Colon (tissue), 2 donors: ENCODE measurements at regions not wholly inside any gene's neighbourhood (a gene's known extent, or its start where the extent isn't known, plus 50 kb on each side); places are given as distances from the start of the nearest gene placed in this dataset.
"Not testable (repeated sequence)": the region's sequence is repeated elsewhere in the genome, so short reads cannot be mapped to it uniquely, and the experiment has no call there.

Experiments
- FAIRE-seq: peaks from 2 replicates; lab custom pipeline; 2012; peaks lifted over from hg19 to GRCh38; lab: Jason Lieb, UNC
- donor health status: control.
- donor health status: control.

DNA sequence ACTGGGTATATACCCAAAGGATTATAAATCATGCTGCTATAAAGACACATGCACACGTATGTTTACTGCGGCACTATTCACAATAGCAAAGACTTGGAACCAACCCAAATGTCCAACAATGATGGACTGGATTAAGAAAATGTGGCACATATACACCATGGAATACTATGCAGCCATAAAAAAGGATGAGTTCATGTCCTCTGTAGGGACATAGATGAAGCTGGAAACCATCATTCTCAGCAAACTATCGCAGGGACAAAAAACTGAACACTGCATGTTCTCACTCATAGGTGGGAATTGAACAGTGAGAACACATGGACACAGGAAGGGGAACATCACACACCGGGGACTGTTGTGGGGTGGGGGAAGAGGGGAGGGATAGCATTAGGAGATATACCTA, 1211.0 kb downstream of the FSCB start:
- not testable (repeated sequence) for FAIRE-seq

DNA sequence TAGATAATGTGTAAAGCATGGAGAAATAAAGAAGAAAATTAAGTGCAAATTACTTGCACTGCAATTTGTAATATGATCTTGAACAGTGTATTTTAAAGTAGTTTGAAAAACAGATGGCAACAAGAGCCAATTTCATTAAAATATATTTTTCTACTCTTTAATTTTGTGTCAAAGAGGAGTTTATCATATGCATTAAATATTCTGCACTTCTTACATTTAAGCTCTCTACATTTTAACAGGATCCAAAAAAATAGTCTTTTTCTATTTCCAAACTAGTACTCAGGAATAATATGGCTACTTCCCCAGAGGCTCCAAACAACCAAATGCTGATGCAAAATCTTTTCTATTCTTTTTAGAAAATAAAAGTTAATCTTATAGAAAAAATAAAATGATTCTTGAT, 1221.5 kb downstream of the FSCB start:
- FAIRE-seq = no peak

DNA sequence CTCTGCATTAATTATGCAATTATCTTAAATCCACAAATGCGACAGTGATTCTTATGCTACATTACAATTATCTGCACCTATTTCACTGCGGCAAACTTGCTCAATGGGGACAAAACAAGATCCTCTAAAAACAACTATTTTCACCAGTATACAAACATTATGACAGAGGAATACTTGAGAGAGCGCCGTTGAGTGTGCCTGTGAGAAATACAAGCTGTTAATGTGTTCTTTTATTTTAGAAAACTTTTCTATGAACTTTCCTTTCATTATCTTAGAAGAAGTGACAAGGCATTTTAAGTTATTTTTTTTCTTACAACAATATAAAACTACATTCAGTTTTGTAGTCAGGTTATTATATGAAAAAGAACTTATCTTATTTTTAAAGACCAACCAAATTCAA, 1247.0 kb downstream of the FSCB start:
- no peak for FAIRE-seq

DNA sequence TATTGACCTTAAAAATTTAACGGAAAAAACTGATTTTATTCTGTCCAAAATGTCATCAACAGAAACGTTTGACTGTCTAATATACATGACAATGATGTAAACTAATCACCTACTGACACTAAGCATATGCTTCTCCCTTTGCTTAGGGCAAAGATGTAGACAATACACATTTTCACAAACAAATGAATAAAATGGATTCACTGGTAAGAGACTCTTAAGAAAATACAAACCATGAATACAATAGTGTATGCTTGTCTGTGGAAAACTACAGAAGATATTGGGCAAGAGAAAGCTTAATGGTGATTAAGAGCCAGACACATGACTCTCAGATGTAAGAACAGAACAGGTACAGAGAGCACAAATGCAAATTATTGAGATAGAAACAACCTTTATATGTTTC, 1248.7 kb downstream of the FSCB start:
- no peak for FAIRE-seq

DNA sequence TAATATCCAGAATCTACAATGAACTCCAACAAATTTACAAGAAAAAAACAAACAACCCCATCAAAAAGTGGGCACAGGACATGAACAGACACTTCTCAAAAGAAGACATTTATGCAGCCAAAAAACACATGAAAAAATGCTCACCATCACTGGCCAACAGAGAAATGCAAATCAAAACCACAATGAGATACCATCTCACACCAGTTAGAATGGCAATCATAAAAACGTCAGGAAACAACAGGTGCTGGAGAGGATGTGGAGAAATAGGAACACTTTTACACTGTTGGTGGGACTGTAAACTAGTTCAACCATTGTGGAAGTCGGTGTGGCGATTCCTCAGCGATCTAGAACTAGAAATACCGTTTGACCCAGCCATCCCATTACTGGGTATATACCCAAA, 1250.1 kb downstream of the FSCB start:
- not testable (repeated sequence) for FAIRE-seq

DNA sequence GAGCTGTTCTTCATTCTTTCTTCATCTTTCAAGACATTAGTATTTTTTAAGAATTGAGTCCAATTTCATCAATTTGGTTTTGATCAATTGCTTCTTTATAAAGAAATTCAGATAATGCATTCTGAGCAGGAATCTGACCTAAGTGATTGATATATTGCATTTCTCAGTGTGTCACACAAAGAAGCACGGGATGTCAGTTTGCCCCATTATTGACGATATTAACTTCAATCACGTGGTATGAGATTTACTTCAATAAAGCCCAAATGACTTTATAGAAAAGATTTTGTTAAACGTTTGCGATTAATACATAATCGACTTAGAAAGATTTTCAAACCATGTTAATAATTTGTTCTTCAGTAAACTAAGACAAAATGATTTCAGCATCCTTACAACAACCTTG, 1254.2 kb downstream of the FSCB start:
- FAIRE-seq = no peak

DNA sequence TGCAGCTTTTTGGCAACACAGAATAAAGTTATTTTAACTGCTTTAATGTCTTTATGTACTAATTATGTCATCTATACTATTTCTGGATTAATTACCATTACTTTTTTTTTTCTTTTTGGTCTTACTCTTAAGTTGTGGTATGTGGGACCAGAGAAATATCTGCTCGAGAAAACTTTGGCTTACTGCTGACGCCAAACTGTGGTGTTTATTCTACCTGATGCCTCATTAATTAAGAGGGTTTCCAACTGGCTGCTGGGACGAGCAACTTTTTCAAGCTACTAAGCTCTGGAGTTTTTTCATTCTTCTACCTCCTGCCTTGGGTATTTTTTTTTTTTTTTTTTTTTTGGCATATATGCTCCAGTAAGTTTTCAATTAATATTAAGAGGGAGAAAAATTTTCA, 1257.5 kb downstream of the FSCB start:
- FAIRE-seq = no peak

DNA sequence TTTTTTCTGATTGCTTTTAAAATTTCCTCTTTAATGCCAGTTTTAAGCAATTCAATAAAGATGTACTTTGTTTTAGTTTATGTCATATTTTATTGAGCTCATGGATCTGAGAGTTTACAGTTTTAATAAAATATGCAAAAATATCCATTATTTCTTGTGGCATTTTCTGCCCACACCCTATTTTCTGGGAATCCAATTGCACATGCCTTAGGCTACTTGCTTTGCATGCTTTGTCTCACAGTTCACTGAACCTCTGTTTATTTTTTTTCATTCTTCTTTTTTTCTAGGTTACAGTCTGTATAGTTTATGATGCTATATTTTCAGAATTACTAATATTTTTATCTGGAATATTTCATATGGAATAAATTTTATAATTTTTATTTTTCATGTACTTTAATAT, 1258.0 kb downstream of the FSCB start:
- FAIRE-seq = no peak

DNA sequence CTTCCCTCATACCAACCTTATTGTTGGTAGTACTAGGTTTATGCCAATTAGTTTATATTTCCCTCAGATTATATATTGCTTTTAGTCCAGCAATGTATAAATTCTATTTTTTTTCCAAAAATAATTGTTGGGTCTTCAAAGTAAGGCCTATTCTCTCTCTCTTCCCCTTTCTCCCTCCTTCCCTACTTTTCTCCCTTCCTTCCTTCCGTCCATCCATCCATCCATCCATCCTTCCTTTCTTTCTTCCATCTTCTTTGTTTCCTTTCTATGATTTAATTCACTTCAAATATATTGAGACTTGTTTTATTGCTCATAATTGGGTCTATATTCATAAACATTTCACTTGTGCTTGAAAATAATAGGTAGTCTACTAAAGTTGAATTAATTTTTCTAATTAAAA, 1259.2 kb downstream of the FSCB start:
- FAIRE-seq = no peak

DNA sequence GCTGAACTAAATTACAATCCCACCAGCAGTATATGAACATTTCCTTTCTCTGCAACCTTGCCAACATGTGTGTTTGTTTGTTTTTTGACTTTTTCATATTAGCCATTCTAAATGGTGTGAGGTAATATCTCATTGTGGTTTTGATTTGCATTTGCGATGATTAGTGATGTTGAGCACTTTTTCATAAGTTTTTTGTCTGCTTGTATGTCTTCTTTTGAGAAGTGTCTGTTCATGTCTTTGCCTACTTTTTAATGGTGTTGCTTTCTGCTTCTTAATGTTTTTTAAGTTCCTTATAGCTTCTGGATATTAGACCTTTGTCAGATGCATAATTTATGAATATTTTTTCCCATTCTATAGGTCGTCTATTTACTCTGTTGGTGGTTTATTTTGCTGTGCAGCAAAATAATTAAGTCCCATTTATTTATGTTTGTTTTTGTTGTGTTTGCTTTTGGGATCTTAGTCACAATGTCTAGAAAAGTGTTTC, 1262.9 kb downstream of the FSCB start:
- no peak for FAIRE-seq

DNA sequence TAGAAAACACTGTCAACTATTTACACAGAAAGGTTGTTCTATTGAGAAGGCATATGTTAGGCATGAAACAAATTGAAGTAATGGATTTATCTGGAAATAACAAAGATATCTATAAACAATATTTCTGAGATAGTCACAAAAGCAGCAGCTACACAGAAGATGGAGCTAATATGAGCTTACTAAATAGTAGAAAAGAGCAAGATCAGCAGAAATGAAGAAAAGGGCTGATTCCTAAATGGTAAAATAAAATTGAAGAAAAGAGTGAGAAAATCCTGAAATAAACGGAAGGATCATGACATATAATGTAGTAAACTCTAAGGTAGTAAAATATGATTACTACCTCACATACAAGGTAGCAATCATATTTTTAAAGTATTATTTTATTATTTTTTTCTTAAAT, 1263.9 kb downstream of the FSCB start:
- no peak for FAIRE-seq

DNA sequence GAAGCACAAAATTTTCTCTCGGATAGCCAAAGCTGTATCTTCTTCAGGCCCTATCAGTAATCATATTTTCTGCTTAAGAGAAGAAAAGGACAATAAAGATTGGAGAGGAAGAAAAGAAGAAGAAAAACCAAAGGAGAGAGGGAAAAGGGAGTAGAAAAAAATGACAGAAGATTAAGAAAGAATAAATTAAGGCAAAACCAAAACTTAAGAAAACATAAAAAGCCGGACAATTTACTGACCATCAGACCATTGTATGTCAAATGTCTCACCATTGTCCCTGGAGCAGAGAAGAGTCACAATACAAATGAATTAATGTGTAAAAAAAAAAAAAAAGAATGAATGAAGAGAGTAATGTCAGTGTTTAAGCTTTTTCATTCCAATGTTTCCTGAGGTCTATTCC, 1274.8 kb downstream of the FSCB start:
- FAIRE-seq = no peak

DNA sequence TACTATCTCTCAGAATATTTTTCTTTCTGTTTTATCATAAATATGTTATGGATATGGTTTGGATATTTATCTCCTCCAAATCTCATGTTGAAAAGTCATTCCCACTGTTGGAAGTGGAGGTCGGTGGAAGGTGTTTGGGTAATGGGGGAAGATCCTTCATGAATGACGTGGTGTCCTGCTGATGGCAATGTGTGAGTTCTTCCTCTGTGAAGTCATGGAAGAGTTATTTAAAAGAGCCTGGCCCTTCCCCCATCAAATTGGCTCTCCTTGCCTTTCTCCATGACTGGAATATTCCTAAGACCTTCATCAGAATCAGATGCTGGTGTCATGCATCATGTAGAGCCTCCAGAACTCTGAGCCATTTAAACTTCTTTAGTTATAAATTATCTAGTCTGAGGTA, 1291.6 kb downstream of the FSCB start:
- no peak for FAIRE-seq

DNA sequence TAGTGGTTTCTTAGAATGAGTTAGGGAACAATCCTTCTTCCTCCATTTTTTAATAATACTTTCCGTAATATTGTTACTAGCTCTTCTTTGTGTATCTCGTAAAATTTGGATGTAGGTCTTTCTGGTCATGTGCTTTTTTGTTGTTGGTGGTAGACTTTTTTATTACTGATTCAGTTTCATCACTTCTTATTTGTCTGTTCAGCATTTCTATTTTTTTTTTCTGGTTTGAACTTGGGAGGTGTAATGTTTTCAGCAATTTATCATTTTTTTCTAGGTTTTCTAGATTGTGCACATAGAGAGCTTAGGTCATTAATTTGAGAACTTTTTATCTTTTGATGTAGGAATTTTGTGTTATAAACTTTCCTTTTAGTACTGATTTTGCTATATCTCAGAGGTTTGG, 1299.9 kb downstream of the FSCB start:
- FAIRE-seq = no peak

DNA sequence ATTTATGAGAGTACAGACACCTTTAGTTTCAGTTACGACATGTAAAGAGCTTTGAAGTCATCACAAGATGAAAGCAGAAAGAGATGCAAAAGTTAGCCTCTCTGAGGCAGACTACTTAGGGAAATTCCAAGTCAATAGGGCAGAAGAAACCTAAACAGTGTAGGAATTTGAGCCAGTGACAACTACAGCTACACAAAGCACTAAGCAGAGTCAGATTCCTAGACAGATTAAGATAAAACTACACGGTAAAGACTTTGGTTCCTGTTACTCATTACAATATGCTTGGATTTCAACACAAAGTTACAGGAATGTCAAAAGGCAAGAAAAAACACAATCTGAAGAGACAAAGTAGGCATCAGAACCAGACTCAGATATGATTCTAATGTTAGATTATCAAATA, 1302.3 kb downstream of the FSCB start:
- FAIRE-seq = no peak

DNA sequence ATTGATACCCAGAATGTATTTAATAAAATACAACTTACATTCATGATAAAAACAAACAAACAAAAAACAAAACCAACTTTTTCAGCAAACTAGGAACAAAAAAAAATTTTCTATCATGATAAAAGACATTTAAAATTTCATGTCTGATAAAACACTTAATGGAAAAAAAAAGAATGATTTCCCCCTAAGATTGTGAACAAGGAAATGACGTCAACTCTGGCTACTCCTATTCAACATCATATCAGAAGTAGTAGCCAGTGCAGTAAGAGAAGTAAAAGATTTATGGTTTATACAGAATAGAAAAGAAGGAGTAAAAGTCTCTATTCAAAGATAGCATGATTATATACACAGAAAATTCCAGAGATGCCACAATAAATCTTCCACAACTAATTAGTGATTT, 1306.6 kb downstream of the FSCB start:
- no peak for FAIRE-seq

DNA sequence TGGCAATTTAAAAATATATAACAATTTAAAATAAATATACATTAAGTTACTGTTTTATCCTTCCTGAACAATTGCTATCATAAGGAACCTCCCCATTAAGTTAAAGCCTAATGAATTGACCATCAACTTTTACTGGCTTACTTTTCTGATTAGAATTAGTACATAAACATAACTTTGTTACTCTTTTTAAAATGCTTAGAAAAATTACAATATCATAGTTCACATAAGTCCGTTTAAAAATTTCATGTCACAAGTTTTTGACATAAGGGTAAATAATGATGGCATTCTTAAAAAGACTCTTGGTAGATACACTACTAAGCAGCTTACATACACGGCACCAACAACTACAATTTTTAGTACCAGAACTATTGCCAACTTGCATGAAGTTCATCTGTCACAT, 1308.6 kb downstream of the FSCB start:
- no peak for FAIRE-seq

DNA sequence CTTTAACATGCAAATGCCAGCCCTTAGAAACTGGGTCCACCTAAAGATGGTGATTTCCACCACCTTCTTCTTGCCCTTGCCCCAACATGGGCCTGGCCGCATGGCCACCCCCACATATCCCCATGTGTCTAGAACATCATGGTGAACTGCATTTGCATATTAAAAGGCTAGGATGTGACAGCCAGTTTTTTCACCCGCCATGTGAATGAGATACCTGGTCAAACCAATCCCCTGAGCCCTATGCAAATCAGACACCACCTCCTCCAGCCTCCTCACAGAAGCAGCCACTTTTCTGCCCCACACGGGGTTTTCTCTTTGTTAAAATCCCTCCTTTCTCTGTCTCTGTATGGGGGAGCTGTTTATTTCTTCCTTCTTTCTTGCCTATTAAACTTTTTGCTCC, 1322.5 kb downstream of the FSCB start:
- no peak for FAIRE-seq

DNA sequence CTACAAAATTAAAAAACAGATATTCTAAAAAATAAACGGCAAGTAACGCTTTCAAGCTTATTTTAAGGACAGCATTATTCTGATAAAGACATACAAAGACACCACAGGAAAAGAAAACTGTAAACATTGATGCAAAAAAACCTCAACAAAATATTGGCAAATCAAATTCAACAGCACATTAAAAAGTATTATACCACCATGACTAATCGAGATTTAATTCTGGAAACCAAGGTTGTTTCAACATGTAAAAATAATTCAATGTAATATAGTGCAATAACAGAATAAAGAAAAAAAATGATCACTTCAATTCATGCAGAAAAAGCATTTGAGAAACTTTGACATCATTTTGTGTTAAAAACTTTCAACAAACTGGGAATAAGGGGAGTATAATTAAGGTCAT, 1323.2 kb downstream of the FSCB start:
- FAIRE-seq = no peak

DNA sequence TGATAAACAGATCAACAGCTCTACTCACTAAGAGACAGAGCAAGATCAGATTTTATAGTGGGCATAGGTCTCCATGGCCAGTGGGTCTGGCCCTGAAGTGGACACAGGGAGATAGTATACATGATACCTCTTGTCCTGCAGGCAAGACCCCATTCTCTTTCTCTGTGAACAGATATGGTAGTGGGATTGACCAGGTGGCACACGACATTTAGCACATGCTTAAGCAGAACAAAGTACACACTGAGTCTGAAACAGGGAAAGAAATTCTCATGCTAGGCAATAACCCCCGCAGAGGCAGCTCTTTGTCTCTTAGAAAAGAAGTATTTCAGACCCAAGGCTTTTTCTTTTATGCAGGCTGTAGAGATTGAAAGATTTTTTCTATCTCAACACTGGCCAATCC, 1331.2 kb downstream of the FSCB start:
- no peak for FAIRE-seq

DNA sequence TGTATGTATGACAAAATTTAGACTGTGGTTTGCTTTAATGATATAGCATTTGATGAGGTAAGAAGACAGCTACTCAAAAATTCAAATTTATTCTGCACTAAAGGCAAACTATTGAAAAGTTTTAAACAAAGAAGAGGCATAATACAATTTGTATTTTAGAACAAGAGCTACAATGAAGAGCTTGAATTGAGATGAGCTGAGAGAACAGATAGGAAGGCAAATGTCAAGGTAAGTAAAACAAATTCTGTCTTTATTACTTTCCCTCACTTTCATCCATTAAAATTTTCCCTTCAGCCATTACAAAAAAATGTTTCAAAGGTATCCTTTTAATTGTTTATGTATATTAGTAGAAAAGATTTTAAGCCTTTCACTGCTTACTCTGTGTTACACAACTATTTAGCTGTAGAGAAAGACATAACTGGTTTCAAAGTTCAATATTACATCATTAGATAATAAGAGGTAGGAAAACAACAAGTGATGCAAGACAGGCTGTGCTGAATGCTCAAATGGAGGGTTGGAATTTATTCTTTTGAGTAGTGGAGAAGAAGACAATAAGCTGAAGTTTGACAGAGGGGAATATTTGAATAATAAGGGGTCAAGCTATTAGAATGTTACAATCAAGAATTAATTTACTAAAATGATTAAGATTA, 1334.1 kb downstream of the FSCB start:
- no peak for FAIRE-seq

DNA sequence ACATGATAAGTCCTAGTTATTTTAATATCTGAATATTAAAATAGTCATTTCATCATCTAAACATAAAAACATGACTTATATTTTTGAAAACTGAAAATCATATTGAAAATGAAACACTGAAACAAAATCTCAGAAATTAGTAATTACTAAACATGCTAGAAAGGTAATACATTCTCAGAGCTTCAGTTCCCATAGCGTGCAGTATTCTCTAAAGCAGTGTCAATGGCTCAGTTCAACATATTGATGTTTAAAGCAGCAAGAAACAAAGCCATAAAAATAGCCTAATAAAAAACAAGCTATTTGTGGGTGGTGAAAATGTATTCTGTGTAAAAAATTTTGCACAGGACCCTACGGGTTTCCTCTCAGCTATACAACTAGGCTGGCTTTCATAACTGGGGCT, 1337.4 kb downstream of the FSCB start:
- no peak for FAIRE-seq

DNA sequence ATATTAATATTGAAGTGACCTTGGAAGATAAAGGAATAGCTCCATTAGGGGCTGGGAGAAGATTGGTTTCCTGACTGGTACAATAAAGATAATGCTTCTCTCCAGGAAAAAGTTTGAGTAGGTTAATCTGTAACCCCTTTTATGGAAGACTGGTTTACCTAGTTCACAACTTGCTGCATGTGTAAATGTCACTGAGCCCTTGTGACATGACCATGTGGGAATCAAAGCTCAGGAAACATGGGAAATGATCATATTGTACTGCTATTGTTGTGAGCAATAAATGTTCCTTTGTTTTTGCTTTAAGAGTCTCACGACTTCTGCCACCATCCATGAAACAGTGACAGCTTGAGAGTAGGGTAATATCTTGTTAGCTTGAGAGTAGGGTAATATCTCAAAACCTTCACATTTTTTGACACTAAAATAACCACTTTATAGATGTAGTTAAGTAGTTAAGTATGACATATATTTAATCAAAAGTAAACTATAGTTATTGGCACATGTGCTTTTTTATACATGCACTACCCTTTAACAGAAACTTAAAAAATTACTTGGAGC, 1338.6 kb downstream of the FSCB start:
- FAIRE-seq = peak; percentile 83

DNA sequence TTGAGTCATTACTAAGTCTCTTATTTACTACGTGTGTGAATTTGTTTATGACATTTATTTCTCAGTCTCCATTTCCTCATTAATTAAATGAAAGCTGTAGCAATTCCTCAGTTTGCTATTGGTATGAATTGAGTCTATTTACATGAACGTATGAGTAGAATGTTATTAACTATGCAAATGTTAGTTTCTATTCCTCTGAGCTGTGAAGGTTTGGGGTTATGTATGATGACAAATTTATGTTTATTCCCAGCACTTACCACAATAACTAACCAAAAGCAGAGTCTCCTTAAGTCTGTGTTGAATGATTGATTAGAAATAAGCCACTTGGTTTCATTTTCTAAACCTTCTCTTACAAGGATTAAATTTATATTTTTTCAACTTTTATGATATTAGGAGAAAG, 1340.9 kb downstream of the FSCB start:
- FAIRE-seq = peak; percentile 21

DNA sequence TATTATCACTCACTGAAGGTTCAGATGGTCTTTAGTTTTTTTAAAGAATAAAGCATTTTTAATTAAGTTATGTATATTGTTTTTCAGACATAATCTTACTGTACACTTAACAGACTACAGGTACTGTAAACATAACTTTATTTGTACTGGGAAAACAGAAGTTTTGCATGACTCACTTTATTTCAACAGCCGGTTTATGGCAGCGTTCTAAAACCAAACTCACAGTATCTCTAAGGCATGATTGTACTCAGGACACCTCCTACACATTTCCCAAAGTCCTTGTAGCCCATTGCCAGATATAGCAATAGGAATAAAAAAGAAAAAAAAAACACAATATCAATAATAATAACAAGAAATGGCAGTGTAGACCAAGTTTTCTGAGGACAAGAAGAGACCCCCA, 1341.4 kb downstream of the FSCB start:
- FAIRE-seq = no peak
